Mesenchymal stem cell (in vitro differentiated cells and primary cell): ENCODE measurements at regions not wholly inside any gene's neighbourhood (a gene's known extent, or its start where the extent isn't known, plus 50 kb on each side); places are given as distances from the start of the nearest gene placed in this dataset.

ENCODE experiments used
- DNase-seq: peaks from one replicate; pipeline ENCODE4 v3.0.0-alpha.2; 2013
- H2AFZ ChIP-seq: one replicate; pipeline ENCODE4 v1.6.1; 2013; ENCODE audit warnings: low read depth, mild to moderate bottlenecking, control low read depth, inconsistent platforms, low read length, moderate library complexity
- H2AK5ac ChIP-seq: 2 replicates; pipeline ENCODE4 v1.6.1; 2013; ENCODE audit warnings: low read length, moderate library complexity, mild to moderate bottlenecking, inconsistent platforms; ENCODE audit not compliant: severe bottlenecking
- H2BK120ac ChIP-seq: one replicate; pipeline ENCODE4 v1.6.1; 2013; ENCODE audit warnings: low read depth, mild to moderate bottlenecking, inconsistent platforms, low read length, moderate library complexity
- H2BK12ac ChIP-seq, 2 experiments: one replicate each; pipeline ENCODE4 v1.6.1; 2013; ENCODE audit warnings: inconsistent platforms in 2 of 2, low read length in 2 of 2, mild to moderate bottlenecking in 2 of 2, moderate library complexity in 2 of 2, control low read depth in 1 of 2
- H2BK15ac ChIP-seq: one replicate; pipeline ENCODE4 v1.6.1; 2013; ENCODE audit warnings: mild to moderate bottlenecking, low read depth, inconsistent platforms; ENCODE audit not compliant: poor library complexity, severe bottlenecking
- H2BK5ac ChIP-seq: 2 replicates; pipeline ENCODE4 v1.6.1; 2013; ENCODE audit warnings: low read depth, mild to moderate bottlenecking, low read length, control low read depth, inconsistent platforms; ENCODE audit not compliant: poor library complexity, severe bottlenecking
- H3K14ac ChIP-seq, 2 experiments: one replicate each; pipeline ENCODE4 v1.6.1; 2013; ENCODE audit warnings: inconsistent platforms in 2 of 2, low read length in 2 of 2, control low read depth in 1 of 2, mild to moderate bottlenecking in 1 of 2, moderate library complexity in 1 of 2
- H3K18ac ChIP-seq, 2 experiments: one replicate each; pipeline ENCODE4 v1.6.1; 2013; ENCODE audit warnings: inconsistent platforms in 2 of 2, low read length in 2 of 2, control low read depth in 1 of 2, low read depth in 1 of 2, mild to moderate bottlenecking in 1 of 2
- H3K23ac ChIP-seq, 2 experiments: one replicate each; pipeline ENCODE4 v1.6.1; 2013; ENCODE audit warnings: inconsistent platforms in 2 of 2, low read length in 2 of 2, mild to moderate bottlenecking in 2 of 2, moderate library complexity in 2 of 2, control low read depth in 1 of 2
- H3K27ac ChIP-seq: 2 replicates; pipeline ENCODE4 v1.5.1; 2013; ENCODE audit warnings: mild to moderate bottlenecking, moderate library complexity, low read length, control low read depth, inconsistent platforms; ENCODE audit not compliant: poor library complexity, severe bottlenecking
- H3K27me3 ChIP-seq, 2 experiments: 2 replicates each; pipeline versions ENCODE4 v1.6.1 to v1.7.0; 2013; ENCODE audit warnings: low read length in 2 of 2, mild to moderate bottlenecking in 2 of 2, moderate library complexity in 2 of 2, control low read depth in 1 of 2, inconsistent platforms in 1 of 2; ENCODE audit not compliant: control insufficient read depth in 1 of 2, insufficient read depth in 1 of 2
- H3K36me3 ChIP-seq, 2 experiments: 2 replicates each; pipeline versions ENCODE4 v1.6.1 to v1.7.0; 2013; ENCODE audit warnings: low read length in 2 of 2, control low read depth in 1 of 2, inconsistent platforms in 1 of 2, low read depth in 1 of 2, mild to moderate bottlenecking in 1 of 2; ENCODE audit not compliant: insufficient read depth in 2 of 2, control insufficient read depth in 1 of 2
- H3K4ac ChIP-seq, 2 experiments: one replicate each; pipeline ENCODE4 v1.6.1; 2013; ENCODE audit warnings: inconsistent platforms in 2 of 2, low read length in 2 of 2, mild to moderate bottlenecking in 2 of 2, moderate library complexity in 2 of 2, control low read depth in 1 of 2, low read depth in 1 of 2
- H3K4me1 ChIP-seq: 2 replicates; pipeline ENCODE4 v1.6.1; 2013; ENCODE audit warnings: low read depth, low read length, control low read depth; ENCODE audit not compliant: control insufficient read depth, insufficient read depth
- H3K4me2 ChIP-seq: 2 replicates; pipeline ENCODE4 v1.6.1; 2013; ENCODE audit warnings: low read length, mild to moderate bottlenecking, inconsistent platforms; ENCODE audit not compliant: poor library complexity, severe bottlenecking
- H3K4me3 ChIP-seq, 2 experiments: 2 replicates each; pipeline versions ENCODE4 v1.5.1 to v1.7.0; 2013; ENCODE audit warnings: low read length in 2 of 2, mild to moderate bottlenecking in 2 of 2, control low read depth in 1 of 2, low read depth in 1 of 2; ENCODE audit not compliant: insufficient read depth in 1 of 2
- H3K79me1 ChIP-seq: replicated peaks from 2 replicates; pipeline ENCODE4 v1.6.1; 2013; ENCODE audit warnings: mild to moderate bottlenecking, control low read depth, low read length, inconsistent platforms; ENCODE audit not compliant: poor library complexity, severe bottlenecking
- H3K9ac ChIP-seq: 2 replicates; pipeline ENCODE4 v1.7.0; 2013; ENCODE audit warnings: mild to moderate bottlenecking, low read length, moderate library complexity
- H3K9me3 ChIP-seq: 2 replicates; pipeline ENCODE4 v1.7.0; 2013; ENCODE audit warnings: mild to moderate bottlenecking, low read length; ENCODE audit not compliant: control insufficient read depth
- H4K8ac ChIP-seq: one replicate; pipeline ENCODE4 v1.6.1; 2013; ENCODE audit warnings: inconsistent platforms, mild to moderate bottlenecking, low read length, moderate library complexity
- H4K91ac ChIP-seq: one replicate; pipeline ENCODE4 v1.6.1; 2013; ENCODE audit warnings: mild to moderate bottlenecking, low read length, inconsistent platforms
- WGBS: methylation state at CpG from one replicate; pipeline ENCODE4 v1.1.7; 2013; ENCODE audit warnings: mixed read lengths; 5-methylcytosine and 5-hydroxymethylcytosine counted together

DNA sequence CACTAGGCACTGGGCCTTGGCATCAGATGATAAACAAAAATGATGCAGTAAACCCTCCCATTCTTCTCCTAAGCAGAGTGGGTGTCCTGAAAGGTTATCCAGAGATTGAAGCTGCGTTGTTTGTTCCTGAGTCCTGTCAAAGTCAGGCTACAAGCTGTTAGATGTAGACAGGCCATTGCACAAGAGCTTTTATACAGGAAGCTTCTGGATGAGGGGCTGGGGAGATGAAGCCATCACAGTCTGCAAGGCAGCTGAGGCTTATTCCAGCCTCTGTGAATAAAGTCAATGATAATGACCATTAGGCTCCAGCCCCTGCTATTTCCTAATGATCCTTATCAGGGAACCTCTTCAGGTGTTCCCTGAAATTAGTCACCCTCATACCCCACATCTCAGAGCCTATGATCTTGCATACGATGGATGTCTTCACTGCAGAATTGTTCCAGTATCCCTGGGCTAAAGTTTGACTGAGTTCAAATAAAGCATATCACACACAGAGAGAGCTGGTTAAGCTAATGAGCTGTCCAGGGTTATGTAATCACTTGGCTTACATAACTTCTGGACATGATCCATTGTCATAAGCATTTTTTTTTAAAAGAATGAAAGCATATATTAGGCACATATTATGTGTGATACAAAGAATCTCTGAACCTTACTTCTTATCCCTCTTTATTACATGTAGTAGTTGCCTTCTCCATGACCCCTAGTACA is 337.1 kb upstream of the OR4E1 start:
- H3K18ac ChIP-seq: no peak overlapping the region
- no peak overlapping the region for H3K14ac ChIP-seq
- H3K23ac ChIP-seq: no peak overlapping the region
- H3K4me1 ChIP-seq: no peaks in the 10 kb centered on the region
- H3K4ac ChIP-seq: no peak overlapping the region
- no peak overlapping the region for H2BK120ac ChIP-seq
- no peak overlapping the region for H2BK5ac ChIP-seq
- H2AFZ ChIP-seq: no peak overlapping the region
- no peak overlapping the region for H3K4me3 ChIP-seq
- H3K27ac ChIP-seq: no peak overlapping the region
- H2AK5ac ChIP-seq: no peak overlapping the region
- H4K91ac ChIP-seq: no peak overlapping the region
- no peak overlapping the region for H2BK12ac ChIP-seq
- H4K8ac ChIP-seq: no peak overlapping the region
- H3K36me3 ChIP-seq: no peaks in the 10 kb centered on the region
- H3K9me3 ChIP-seq: no peaks in the 10 kb centered on the region
- H3K79me1 ChIP-seq: no peaks in the 10 kb centered on the region
- no peak for DNase-seq
- no peak overlapping the region for H3K9ac ChIP-seq
- 67% methylated on average over 2 of the region's 2 CpGs for WGBS
- H3K4me2 ChIP-seq: no peak overlapping the region
- H3K27me3 ChIP-seq: peaks cover 0 to 12% of the 10 kb centered on the region in 2 experiments
- no peak overlapping the region for H2BK15ac ChIP-seq

DNA sequence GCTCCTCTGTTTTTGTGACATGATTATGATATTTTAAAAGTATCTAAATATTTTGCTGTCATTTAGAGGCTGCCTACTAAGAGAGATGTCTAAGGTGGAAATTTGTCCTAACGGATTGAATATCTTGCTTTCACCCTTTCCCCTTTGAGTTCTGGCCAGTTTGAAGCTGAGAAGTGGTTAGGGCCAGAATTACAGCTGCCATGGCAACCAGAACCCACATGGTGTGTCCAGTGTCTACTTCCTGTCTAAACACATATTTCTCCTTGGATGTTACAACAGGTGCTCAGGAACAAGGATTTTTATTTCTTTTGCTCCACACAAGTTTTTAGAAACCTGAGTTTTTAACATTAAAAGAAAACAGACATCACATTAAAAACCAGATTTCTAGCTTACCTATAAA is 335.1 kb upstream of the OR4E1 start:
- no peaks in the 10 kb centered on the region for H3K4me1 ChIP-seq

DNA sequence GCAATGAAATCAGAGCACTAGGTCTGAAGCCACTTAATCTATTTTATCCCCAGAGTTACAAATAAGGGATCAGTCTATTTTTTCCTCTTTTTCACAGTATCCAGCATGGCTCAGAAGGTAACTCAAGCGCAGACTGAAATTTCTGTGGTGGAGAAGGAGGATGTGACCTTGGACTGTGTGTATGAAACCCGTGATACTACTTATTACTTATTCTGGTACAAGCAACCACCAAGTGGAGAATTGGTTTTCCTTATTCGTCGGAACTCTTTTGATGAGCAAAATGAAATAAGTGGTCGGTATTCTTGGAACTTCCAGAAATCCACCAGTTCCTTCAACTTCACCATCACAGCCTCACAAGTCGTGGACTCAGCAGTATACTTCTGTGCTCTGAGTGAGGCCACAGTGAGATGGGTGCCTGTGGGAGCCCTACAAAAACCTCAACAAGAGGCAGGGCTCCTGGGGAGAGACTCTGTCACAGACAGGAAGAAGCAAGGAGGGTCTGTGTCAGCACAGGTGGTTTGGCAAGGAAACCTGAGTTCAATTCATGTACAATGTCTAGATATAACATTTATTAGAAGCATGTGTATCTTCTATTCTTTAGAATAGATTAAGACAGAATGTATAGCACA is 334.3 kb upstream of the OR4E1 start:
- Histone ChIP-seq H3K9ac (no peak overlapping the region), H3K18ac (no peak overlapping the region), H2BK15ac (no peak overlapping the region), H3K4me3 (no peak overlapping the region), H2AK5ac (no peak overlapping the region), H2BK5ac (no peak overlapping the region), H3K23ac (no peak overlapping the region), H3K27me3 (peaks cover 0 to 12% of the 10 kb centered on the region in 2 experiments), H2BK12ac (no peak overlapping the region), H2BK120ac (no peak overlapping the region), H4K91ac (no peak overlapping the region), H3K4me1 (no peaks in the 10 kb centered on the region), H3K14ac (no peak overlapping the region), H2AFZ (no peak overlapping the region), H3K9me3 (no peaks in the 10 kb centered on the region), H3K4me2 (no peak overlapping the region), H3K79me1 (no peaks in the 10 kb centered on the region), H3K27ac (no peak overlapping the region), H4K8ac (no peak overlapping the region), H3K36me3 (no peaks in the 10 kb centered on the region), H3K4ac (no peak overlapping the region)
- no peak for DNase-seq
- 77% methylated on average over 3 of the region's 6 CpGs for WGBS

More for the DNA sequence above, 335.1 kb upstream of the OR4E1 start:
- Histone ChIP-seq H2AK5ac (no peak overlapping the region), H3K4ac (no peak overlapping the region), H3K27me3 (peaks cover 0 to 12% of the 10 kb centered on the region in 2 experiments), H3K14ac (no peak overlapping the region), H3K4me2 (no peak overlapping the region), H3K79me1 (no peaks in the 10 kb centered on the region), H3K36me3 (no peaks in the 10 kb centered on the region), H3K23ac (no peak overlapping the region), H4K8ac (no peak overlapping the region), H2BK5ac (no peak overlapping the region), H3K4me3 (no peak overlapping the region), H2BK12ac (no peak overlapping the region), H3K27ac (no peak overlapping the region), H3K9me3 (no peaks in the 10 kb centered on the region), H2AFZ (no peak overlapping the region), H3K9ac (no peak overlapping the region), H2BK120ac (no peak overlapping the region), H4K91ac (no peak overlapping the region), H2BK15ac (no peak overlapping the region), H3K18ac (no peak overlapping the region)
- DNase-seq: no peak
- 40% methylated on average over 1 of the region's 1 CpG for WGBS

DNA sequence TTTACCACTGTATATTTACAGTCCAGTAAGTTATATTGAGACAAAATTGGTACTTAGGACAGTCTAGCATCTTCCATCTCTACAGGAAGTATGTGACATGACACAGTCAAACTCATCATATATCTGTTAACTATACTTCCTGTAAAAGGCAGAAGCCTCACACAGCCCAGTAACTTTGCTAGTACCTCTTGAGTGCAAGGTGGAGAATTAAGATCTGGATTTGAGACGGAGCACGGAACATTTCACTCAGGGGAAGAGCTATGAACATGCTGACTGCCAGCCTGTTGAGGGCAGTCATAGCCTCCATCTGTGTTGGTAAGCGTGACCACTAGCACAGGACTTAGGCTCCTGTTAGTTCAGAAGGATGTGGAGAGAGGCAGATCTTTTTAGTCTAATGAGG is 333.7 kb upstream of the OR4E1 start:
- WGBS: 82% methylated on average over 3 of the region's 3 CpGs
- Histone ChIP-seq H3K9ac (no peak overlapping the region), H3K4me2 (no peak overlapping the region), H3K36me3 (no peaks in the 10 kb centered on the region), H2BK5ac (no peak overlapping the region), H3K27me3 (peaks cover 0 to 11% of the 10 kb centered on the region in 2 experiments), H3K4ac (no peak overlapping the region), H4K91ac (no peak overlapping the region), H2BK15ac (no peak overlapping the region), H4K8ac (no peak overlapping the region), H2AFZ (no peak overlapping the region), H2BK12ac (no peak overlapping the region), H3K4me3 (no peak overlapping the region), H3K14ac (no peak overlapping the region), H2AK5ac (no peak overlapping the region), H3K4me1 (no peaks in the 10 kb centered on the region), H3K79me1 (no peaks in the 10 kb centered on the region), H3K23ac (no peak overlapping the region), H3K9me3 (no peaks in the 10 kb centered on the region), H3K18ac (no peak overlapping the region), H2BK120ac (no peak overlapping the region), H3K27ac (no peak overlapping the region)
- no peak for DNase-seq
